Common myeloid progenitor, CD34-positive (primary cell): ENCODE measurements at regions not wholly inside any gene's neighbourhood (a gene's known extent, or its start where the extent isn't known, plus 50 kb on each side); places are given as distances from the start of the nearest gene placed in this dataset.

Experiments
- CTCF ChIA-PET: fragments of 350-600 bp; sonication (Branson Sonifier 250); formaldehyde crosslinking; loops from one replicate; lab custom pipeline; 2021; ENCODE audit warnings: antibody characterized with exemption; lab: Charles Lee
- POLR2A ChIA-PET: fragments of 350-600 bp; sonication (Branson Sonifier 250); formaldehyde crosslinking; loops from one replicate; lab custom pipeline; 2021; ENCODE audit warnings: antibody characterized with exemption; lab: Charles Lee
- DNase-seq, 3 donors: peaks; one replicate each; pipeline versions ENCODE4 v3.0.0 to v3.0.0-alpha.2; 2013
- H3K27ac ChIP-seq, 2 experiments: 1 replicate in 1 of 2; 2 replicates in 1 of 2; pipeline ENCODE4 v1.7.0; 2013; ENCODE audit warnings: inconsistent platforms in 2 of 2, low read length in 2 of 2, mild to moderate bottlenecking in 2 of 2, low read depth in 1 of 2, moderate library complexity in 1 of 2; ENCODE audit not compliant: severe bottlenecking in 2 of 2, insufficient read depth in 1 of 2, poor library complexity in 1 of 2
- H3K27me3 ChIP-seq, 5 experiments: replicated peaks in 2 of 5; 1 replicate in 3 of 5; 2 replicates in 2 of 5; pipeline versions ENCODE4 v1.6.1 to v1.7.0; 2013; ENCODE audit warnings: low read length in 4 of 5, mild to moderate bottlenecking in 2 of 5, moderate library complexity in 2 of 5, inconsistent platforms in 1 of 5; ENCODE audit not compliant: insufficient read depth in 5 of 5, control insufficient read depth in 4 of 5
- H3K36me3 ChIP-seq, 4 experiments: 1 replicate in 2 of 4; 2 replicates in 2 of 4; pipeline versions ENCODE4 v1.6.1 to v1.7.0; 2013; ENCODE audit warnings: low read length in 3 of 4, control low read depth in 1 of 4, mild to moderate bottlenecking in 1 of 4; ENCODE audit not compliant: control insufficient read depth in 4 of 4, insufficient read depth in 4 of 4
- H3K4me1 ChIP-seq, 4 experiments: 1 replicate in 3 of 4; 2 replicates in 1 of 4; pipeline versions ENCODE4 v1.6.1 to v1.7.1; 2013; ENCODE audit warnings: low read length in 3 of 4, mild to moderate bottlenecking in 3 of 4, control low read depth in 1 of 4, inconsistent platforms in 1 of 4, moderate library complexity in 1 of 4; ENCODE audit not compliant: control insufficient read depth in 4 of 4, insufficient read depth in 4 of 4; ENCODE audit errors: control extremely low read depth in 1 of 4
- H3K4me3 ChIP-seq, 7 experiments: 1 replicate in 4 of 7; 2 replicates in 3 of 7; pipeline versions ENCODE4 v1.5.1 to v1.7.0; 2013; ENCODE audit warnings: mild to moderate bottlenecking in 7 of 7, low read length in 6 of 7, moderate library complexity in 6 of 7, inconsistent platforms in 2 of 7, low read depth in 2 of 7, control low read depth in 1 of 7; ENCODE audit not compliant: insufficient read depth in 4 of 7, control insufficient read depth in 1 of 7; ENCODE audit errors: extremely low read depth in 1 of 7
- H3K9me3 ChIP-seq, 5 experiments: 1 replicate in 4 of 5; 2 replicates in 1 of 5; pipeline versions ENCODE4 v1.6.1 to v1.7.1; 2013; ENCODE audit warnings: low read length in 4 of 5, mild to moderate bottlenecking in 2 of 5, inconsistent platforms in 1 of 5, low read depth in 1 of 5, moderate library complexity in 1 of 5; ENCODE audit not compliant: control insufficient read depth in 4 of 5, insufficient read depth in 2 of 5; ENCODE audit errors: control extremely low read depth in 1 of 5
- WGBS: methylation state at CpG from one replicate; pipeline ENCODE4 v1.1.5; 2013; ENCODE audit not compliant: insufficient coverage; 5-methylcytosine and 5-hydroxymethylcytosine counted together

DNA sequence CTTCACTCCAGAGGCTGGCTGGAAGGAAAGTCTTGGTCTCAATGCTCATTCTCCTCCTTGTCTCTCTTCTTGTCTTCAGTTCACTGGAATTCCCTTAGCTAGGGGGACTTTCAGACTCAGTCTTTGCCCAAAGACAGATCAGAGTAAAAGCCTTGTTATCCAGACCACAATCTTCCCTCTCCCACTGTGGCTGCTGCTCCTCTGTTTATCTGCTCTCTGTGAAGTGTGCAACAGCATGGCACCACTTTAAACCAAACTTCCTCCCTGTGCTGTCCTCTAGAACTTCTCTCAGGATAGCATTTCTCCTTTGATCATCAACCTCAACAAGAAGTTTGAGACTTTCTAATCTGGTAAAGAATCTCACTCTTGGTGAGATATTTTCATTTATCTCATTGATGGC lies 530.1 kb upstream of the SLIT2 start:
- no peak overlapping the region for H3K4me3 ChIP-seq
- no peaks in the 10 kb centered on the region for H3K4me1 ChIP-seq
- CTCF ChIA-PET = no interaction called here
- no peak overlapping the region for H3K27ac ChIP-seq
- H3K9me3 ChIP-seq = peaks cover 0 to 2% (median 0%) of the 10 kb centered on the region in 5 experiments
- DNase-seq = no peak
- POLR2A ChIA-PET = no interaction called here
- peaks cover 0 to 5% (median 0%) of the 10 kb centered on the region in 5 experiments for H3K27me3 ChIP-seq
- no peaks in the 10 kb centered on the region for H3K36me3 ChIP-seq

DNA sequence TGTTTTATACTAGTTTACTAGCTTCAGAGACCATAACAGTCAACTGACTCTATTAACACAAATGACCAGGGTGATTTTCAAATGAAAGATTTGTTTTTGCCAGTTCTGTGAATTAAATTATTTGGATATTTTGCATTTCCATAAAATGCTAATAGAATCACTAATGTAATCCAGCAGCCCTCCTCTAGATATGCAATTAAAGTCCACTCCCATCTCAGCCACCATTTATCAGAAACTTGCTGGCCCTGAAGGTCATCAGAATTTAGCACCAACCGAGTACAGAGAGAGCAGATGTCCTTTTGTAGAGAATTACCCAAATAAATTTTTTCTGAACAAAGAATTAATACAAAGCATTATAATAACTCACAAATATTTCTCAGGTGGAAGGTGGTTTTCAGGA lies 531.1 kb upstream of the SLIT2 start:
- Histone ChIP-seq H3K36me3 (no peaks in the 10 kb centered on the region), H3K4me3 (no peak overlapping the region), H3K27me3 (peaks cover 0 to 3% (median 0%) of the 10 kb centered on the region in 5 experiments), H3K27ac (no peak overlapping the region), H3K9me3 (peaks cover 0 to 2% (median 0%) of the 10 kb centered on the region in 5 experiments), H3K4me1 (no peaks in the 10 kb centered on the region)
- POLR2A ChIA-PET = interaction anchor here (0.6 kb wide), 1 partner anchor 413 kb away, joined by 8 read pairs; no protein-coding TSS in a partner anchor
- no CpG with 5 or more reads among the region's 1 CpG for WGBS
- CTCF ChIA-PET = no interaction called here
- no peak for DNase-seq

DNA sequence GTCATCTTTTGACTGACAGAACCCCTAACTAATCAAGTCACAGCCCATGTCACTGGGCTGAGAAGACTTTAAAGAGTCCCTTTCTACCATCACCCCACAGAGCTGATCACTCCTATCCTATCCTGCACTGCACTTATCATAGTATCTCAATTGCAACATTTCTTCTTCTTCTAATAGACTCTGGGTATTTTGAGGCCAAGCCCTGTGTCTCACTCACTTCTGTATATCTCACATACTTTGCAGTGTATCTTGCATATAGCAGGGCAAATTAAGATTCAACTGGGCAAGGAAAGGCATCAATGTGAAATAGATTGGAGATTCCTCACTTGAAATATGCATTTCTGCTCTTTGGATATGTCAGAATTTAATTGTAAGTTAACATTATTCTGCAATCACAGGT lies 531.5 kb upstream of the SLIT2 start:
- no peak for DNase-seq
- ChIA-PET CTCF (no interaction called here), POLR2A (interaction anchor here (0.6 kb wide), 1 partner anchor 414 kb away, joined by 8 read pairs; no protein-coding TSS in a partner anchor)
- H3K36me3 ChIP-seq = no peaks in the 10 kb centered on the region
- peaks cover 0 to 3% (median 0%) of the 10 kb centered on the region in 5 experiments for H3K27me3 ChIP-seq
- peaks cover 0 to 2% (median 0%) of the 10 kb centered on the region in 5 experiments for H3K9me3 ChIP-seq
- H3K4me1 ChIP-seq = no peaks in the 10 kb centered on the region
- H3K27ac ChIP-seq = no peak overlapping the region
- H3K4me3 ChIP-seq = no peak overlapping the region

DNA sequence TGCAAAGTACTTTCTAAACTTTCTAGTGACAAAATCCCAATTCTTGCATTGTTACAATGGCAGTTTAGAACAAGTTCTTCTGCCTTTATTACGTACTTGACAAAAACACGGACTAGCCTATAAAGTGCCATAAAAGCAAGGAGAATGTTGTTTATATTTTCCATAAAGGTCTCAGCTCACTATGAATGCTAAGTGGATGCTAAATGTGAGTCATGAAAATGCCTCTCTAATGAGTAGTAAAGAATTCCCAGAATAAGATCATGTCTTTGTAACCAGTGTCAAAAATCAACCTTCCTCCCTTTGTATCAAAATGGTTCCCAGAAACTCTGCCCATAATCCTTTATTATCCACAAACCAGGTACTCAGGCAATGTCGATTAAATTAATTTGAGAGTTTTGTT lies 539.8 kb upstream of the SLIT2 start:
- H3K4me1 ChIP-seq = no peaks in the 10 kb centered on the region
- ChIA-PET CTCF (no interaction called here), POLR2A (no interaction called here)
- no CpG with 5 or more reads among the region's 3 CpGs for WGBS
- no peak for DNase-seq
- no peaks in the 10 kb centered on the region for H3K9me3 ChIP-seq
- H3K27me3 ChIP-seq = no peaks in the 10 kb centered on the region
- no peaks in the 10 kb centered on the region for H3K36me3 ChIP-seq
- no peak overlapping the region for H3K27ac ChIP-seq
- H3K4me3 ChIP-seq = no peak overlapping the region

DNA sequence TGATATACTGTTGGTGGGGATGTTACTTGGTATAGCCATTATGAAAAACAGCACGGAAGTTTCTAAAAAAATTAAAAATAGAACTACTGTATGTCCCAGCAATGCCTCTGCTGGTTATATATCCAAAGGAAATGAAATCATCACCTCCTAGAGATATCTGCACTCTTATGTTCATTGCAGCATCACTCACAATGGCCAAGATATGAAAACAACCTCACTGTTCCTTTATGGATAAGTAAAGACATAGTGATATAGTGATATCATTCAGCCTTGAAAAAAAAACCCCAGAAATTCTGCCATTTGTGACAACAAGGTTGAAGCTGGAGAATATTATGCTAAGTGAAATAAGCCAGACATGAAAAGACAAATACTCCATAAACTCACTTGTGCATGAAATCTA lies 543.8 kb upstream of the SLIT2 start:
- H3K4me1 ChIP-seq = no peaks in the 10 kb centered on the region
- H3K4me3 ChIP-seq = no peak overlapping the region
- H3K27ac ChIP-seq = no peak overlapping the region
- H3K9me3 ChIP-seq = no peaks in the 10 kb centered on the region
- ChIA-PET CTCF (no interaction called here), POLR2A (no interaction called here)
- no CpG with 5 or more reads among the region's 1 CpG for WGBS
- no peaks in the 10 kb centered on the region for H3K36me3 ChIP-seq
- no peak for DNase-seq
- H3K27me3 ChIP-seq = no peaks in the 10 kb centered on the region

DNA sequence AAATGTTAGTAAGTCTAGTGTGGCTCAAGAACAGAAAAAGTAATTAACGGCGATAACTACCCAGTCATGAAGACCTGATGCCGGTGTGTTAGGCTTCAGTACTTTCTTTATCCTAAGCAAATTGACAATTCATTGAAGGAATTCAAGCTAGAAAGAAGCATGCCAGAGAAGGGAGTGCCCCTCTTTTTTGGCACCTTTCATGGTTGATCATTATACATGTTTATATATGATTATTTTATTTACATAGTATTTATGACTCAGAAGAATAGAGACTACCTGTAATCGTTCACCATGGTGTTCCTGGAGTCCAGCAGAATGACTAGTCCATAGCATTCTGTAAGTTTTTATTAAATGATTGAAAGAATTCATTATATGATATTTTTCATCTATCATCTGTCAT lies 548.3 kb upstream of the SLIT2 start:
- ChIA-PET POLR2A (interaction anchor here (0.5 kb wide), 1 partner anchor 582 kb away, joined by 3 read pairs; no protein-coding TSS in a partner anchor), CTCF (no interaction called here)
- H3K4me1 ChIP-seq = no peaks in the 10 kb centered on the region
- no peak overlapping the region for H3K4me3 ChIP-seq
- no peaks in the 10 kb centered on the region for H3K9me3 ChIP-seq
- 97% methylated on average over 3 of the region's 4 CpGs for WGBS
- H3K27me3 ChIP-seq = no peaks in the 10 kb centered on the region
- DNase-seq = no peak
- no peak overlapping the region for H3K27ac ChIP-seq
- H3K36me3 ChIP-seq = no peaks in the 10 kb centered on the region

DNA sequence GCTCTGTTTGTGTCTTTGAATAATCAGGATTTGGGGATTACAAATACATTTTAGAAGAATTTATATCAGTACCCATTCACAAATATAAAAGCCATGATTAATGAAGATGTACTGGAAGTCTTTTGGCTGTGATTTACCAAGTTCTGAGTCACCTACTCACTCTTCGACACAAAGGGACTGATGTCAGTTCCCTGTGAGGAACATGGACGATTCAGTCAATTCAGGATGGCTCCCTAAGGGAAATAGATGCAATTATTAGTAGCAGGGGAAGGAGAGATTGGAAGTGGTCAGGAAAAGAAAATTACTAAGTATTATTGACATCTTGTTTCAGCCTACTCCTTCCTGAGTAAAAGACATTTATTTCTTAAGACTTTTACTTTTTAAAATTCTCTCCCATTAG lies 550.7 kb upstream of the SLIT2 start:
- Histone ChIP-seq H3K27me3 (no peaks in the 10 kb centered on the region), H3K36me3 (no peaks in the 10 kb centered on the region), H3K4me1 (no peaks in the 10 kb centered on the region), H3K9me3 (no peaks in the 10 kb centered on the region), H3K4me3 (no peak overlapping the region), H3K27ac (no peak overlapping the region)
- CTCF ChIA-PET = no interaction called here
- 89% methylated on average over 1 of the region's 2 CpGs for WGBS
- no peak for DNase-seq
- POLR2A ChIA-PET = no interaction called here
